ENCODE measurements at regions not wholly inside any gene's neighbourhood (a gene's known extent, or its start where the extent isn't known, plus 50 kb on each side); places are given as distances from the start of the nearest gene placed in this dataset.
"Not testable (repeated sequence)": the region's sequence is repeated elsewhere in the genome, so short reads cannot be mapped to it uniquely, and the experiment has no call there.

GRCh38 chr1:146731981-146732680 is 206.0 kb upstream of the NBPF12 start:
- POLR2A ChIA-PET; CTCF ChIA-PET; DNase-seq (ENCODE audit: extremely low spot score): not testable (repeated sequence)

DNA sequence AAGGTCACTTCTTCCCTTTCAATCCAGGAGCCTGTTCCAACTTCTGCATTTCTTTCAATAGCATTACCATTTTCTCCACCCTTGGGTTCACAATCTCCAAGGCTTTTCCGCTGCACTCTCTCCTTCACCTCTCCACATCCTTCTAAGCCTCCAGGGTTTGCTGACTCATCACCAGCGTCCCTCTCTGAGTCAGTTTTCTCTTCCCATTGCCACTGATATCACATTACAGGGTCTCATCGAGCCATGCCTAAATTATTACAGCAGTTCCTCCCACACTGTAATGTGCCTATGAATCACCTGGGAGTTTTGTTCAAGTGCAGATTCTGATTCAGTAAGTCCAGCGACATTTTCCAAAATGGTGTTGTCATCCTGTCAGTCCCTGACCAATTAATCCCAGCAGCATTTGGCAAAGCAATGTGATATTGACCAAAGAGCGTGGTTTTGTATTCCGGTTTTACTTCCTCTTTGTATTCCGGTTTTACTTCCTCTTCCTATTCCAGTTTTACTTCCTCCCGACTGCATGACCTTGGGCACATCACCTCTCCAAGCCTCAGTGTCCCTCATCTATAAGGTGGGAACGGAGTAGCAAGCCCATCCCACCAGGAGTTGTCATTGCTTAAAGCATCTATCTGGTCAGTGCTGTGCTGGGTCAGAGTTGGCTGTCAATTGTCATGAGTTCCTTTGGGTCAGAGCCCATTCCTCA is 208.3 kb upstream of the NBPF12 start:
- DNase-seq (ENCODE audit: extremely low spot score); CTCF ChIA-PET; POLR2A ChIA-PET: not testable (repeated sequence)

DNA sequence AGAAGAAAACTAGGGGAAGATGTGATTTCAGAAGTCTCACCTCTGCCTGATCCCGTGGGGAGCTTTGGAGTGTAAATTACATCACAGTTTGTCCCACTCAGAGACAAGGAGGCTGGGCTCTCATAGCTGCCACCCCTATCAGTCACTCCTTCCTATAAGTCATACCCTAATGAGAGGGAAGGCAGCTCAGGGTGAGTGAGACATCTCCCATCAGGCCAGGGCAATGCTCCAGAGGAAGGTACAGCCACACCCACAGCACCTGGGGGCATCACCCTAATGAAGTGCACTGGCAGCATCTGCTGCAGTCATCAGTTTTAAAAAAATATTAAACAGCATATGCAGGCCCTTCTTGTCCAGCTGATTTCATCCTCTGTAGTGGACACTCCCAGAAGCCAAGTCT is 223.1 kb upstream of the NBPF12 start:
- CTCF ChIA-PET; POLR2A ChIA-PET; DNase-seq (ENCODE audit: extremely low spot score): not testable (repeated sequence)

DNA sequence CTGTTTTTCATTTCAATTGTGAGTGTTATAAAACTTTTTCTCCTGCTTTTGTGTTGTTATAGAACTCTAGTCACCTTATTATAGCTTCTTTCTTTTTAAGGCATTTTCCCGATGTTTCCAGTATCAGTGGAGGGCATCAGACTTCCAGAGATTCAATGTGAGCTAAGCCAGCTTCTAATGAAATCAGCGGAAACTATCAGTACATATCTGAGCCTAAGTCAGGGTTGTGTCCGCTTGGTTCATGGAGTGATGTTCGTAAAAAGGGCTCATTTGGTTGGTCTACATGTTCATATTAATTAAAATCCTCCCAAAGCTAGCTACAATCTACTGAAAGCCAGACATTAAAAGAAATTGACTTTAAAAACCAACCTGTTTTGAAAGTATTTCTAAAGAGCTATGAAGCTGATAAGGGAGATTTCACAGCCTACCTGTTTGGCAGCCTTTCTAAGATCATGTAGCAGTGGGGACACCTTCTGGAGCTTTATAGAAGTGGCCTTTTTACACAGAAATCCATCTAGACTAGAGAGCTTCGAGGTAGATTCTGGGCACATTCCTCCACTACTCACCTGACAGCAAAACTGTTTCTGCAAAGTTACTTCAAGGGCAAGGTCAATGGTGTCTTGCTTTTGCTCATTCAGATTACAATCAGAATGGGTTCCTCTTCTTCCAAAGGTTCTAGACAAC is 227.1 kb upstream of the NBPF12 start:
- CTCF ChIA-PET; DNase-seq (ENCODE audit: extremely low spot score); POLR2A ChIA-PET: not testable (repeated sequence)

DNA sequence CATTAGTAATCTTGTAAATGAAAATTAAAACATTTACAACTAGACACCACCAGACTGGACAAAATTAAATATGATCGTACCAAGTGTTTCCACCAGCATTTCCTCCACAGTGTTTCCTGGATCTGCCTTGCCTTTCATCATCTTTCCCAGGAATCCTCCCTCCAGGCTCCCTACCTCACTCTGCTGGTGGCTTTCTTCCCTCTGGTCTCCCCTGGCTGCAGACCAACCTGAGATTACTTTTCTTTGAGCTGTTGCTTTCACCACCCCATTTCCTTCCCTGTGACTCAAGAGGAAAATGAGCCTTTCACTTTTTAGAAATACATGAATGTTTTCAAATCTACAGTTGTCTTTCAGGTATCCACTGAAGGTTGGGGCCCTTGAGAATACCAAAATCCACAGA is 228.8 kb upstream of the NBPF12 start:
- DNase-seq (ENCODE audit: extremely low spot score); POLR2A ChIA-PET; CTCF ChIA-PET: not testable (repeated sequence)

- DNase-seq (ENCODE audit: extremely low spot score); CTCF ChIA-PET; POLR2A ChIA-PET: not testable (repeated sequence)
These were observed 233.9 kb upstream of the NBPF12 start for GRCh38 chr1:146704162-146704724.

DNA sequence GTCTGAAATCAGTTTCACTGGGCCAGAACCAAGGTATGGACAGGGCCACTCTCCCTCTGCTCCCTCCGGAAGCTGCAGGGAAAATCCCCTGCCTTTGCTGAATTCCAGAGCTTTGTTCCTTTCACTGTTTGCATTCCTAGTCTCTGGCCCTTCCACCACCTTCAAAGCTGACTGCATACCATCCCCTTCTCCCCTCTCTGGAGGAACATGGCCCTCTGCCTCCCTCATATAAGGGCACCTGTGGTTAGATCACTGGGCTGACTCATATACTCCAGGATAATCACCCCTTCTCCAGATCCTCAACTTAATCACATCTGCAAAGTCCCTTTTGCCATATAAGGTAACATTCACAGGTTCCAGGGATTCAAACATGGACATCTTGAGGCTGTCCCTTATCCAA is 236.8 kb upstream of the NBPF12 start:
- DNase-seq (ENCODE audit: extremely low spot score); POLR2A ChIA-PET; CTCF ChIA-PET: not testable (repeated sequence)

DNA sequence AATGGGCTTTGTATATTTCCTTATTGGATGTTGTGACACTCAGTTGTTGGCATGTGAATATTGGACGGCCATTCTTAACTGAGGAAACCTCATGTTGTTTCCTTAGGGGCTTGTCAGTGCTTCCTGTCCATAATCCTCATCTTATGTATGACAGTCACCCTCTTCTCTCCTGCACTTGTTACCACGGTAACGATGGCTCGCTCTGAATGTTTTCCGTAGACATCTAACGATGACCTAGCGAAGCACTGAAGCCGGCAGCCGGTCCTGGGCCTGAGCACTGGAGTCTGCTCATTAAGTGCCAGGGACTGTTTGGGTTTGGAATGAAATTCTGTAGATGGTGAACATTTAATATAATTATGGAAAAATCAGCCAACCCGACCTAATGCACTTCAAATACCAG is 242.7 kb upstream of the NBPF12 start:
- DNase-seq (ENCODE audit: extremely low spot score); CTCF ChIA-PET; POLR2A ChIA-PET: not testable (repeated sequence)

GRCh38 chr1:146691798-146692197 is 246.3 kb upstream of the NBPF12 start:
- CTCF ChIA-PET; POLR2A ChIA-PET; DNase-seq (ENCODE audit: extremely low spot score): not testable (repeated sequence)

DNA sequence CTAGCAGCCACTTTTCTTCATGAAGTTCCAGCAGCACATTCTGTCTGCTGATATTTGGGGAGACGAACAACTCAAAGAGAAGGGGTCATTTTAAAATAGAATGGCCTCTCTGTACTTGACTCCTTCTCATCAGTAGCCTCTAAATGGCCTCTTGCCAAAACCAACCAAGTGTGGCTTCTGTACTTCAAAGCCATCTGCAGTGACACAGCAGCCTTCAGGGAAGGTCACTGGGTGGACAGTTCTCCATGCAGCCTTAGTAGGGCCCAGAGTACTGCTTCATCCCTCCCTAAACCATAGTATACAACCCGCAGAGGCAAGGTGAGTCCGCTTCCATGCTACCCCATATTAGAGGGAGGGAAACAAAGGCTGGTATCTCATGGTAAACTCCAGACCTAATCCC is 249.2 kb upstream of the NBPF12 start:
- POLR2A ChIA-PET; DNase-seq (ENCODE audit: extremely low spot score): not testable (repeated sequence)

GRCh38 chr1:146686777-146687366 is 251.3 kb upstream of the NBPF12 start:
- DNase-seq (ENCODE audit: extremely low spot score); POLR2A ChIA-PET; CTCF ChIA-PET: not testable (repeated sequence)

More for the DNA sequence above, 249.2 kb upstream of the NBPF12 start:
- CTCF ChIA-PET, result not testable (repeated sequence)

GRCh38 chr1:146683126-146683429 is 255.0 kb upstream of the NBPF12 start:
- CTCF ChIA-PET; POLR2A ChIA-PET; DNase-seq (ENCODE audit: extremely low spot score): not testable (repeated sequence)

DNA sequence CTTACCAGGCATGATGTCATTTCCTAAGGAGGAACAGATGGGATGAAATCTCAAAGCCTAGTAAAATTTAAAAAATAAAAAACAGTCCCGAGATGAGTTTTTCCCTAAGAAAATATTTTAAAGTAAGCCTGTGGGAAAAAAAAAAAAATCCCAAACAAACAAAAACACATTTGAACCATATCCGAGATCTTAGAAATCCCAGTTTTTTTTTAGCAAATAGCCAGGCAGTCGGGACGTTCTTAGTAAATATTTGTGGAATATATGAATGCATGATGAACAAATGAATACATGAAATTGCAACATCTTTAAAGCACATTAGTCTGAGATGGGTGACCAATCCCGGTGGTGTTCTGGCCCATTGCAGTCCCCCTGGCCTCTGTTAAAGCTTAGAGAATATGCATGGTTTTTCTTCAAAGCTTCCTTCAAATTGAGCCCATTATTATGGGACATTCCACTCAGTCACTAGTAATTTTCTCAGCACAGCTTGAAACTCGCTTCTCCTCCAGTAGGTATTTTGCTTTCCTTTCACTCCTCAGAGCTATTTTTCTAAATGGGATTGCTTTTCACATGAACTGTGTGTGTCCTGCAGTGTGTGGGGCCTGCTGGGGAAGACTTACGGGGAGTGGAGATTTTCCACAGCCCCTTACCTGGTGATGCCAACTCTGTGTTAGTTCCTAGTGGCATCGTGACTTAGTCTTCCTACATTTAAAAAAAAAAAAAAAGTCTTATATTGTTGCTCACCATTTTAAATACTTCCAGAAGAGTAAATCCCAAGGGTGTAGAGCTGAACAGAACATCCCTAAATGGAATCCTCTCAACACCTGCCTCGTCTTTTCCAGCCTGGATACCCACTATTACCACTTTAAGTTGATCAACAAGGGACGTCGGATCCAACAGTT is 255.6 kb upstream of the NBPF12 start:
- DNase-seq (ENCODE audit: extremely low spot score); POLR2A ChIA-PET; CTCF ChIA-PET: not testable (repeated sequence)

DNA sequence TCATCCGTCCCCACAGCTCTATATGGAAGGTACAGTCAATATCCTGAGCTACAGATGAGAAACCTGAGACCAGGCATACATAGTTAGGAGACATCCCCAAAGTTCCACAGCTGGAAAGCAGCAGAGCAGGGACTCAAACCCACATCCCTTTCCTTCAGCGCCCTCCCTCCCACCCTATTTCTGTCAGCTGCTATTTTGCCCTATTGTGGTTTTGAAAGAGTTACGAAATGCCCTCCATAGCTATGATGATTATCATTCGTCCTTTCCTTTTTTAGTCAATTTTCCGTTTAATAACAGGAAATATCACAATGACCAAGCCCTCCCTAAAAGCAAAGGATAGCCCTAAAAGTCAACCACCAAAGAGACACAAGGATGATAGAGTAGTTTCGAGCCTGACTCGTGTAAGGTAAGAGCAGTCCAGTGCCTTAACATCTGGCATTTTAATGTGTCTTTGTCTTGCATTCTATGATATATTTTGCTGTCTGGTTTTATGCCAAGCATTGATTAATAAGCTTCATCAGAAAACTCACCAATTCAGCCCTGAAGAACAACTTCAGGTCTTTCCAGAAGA is 264.3 kb upstream of the NBPF12 start:
- POLR2A ChIA-PET; DNase-seq (ENCODE audit: extremely low spot score); CTCF ChIA-PET: not testable (repeated sequence)

DNA sequence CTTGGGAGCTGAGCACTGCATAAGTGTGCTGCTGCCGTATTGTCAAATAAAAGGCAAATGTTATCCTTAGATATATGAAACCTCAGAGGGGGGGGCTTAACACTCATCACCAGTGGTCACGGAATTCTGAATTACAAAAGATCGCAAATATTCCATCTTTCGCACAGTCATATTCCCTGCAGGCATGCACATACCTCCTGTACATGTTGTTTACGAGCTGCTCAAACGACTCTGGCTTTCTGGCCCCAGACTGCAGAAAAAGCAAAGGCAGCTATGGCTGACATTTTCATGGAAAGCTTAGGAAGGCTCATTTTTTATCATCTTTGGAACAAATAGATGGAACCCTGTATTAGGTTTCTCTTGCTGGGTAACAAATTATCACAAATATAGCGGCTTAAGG is 265.5 kb upstream of the NBPF12 start:
- CTCF ChIA-PET; DNase-seq (ENCODE audit: extremely low spot score); POLR2A ChIA-PET: not testable (repeated sequence)

GRCh38 chr1:146671588-146671987 is 266.5 kb upstream of the NBPF12 start:
- CTCF ChIA-PET; POLR2A ChIA-PET; DNase-seq (ENCODE audit: extremely low spot score): not testable (repeated sequence)

DNA sequence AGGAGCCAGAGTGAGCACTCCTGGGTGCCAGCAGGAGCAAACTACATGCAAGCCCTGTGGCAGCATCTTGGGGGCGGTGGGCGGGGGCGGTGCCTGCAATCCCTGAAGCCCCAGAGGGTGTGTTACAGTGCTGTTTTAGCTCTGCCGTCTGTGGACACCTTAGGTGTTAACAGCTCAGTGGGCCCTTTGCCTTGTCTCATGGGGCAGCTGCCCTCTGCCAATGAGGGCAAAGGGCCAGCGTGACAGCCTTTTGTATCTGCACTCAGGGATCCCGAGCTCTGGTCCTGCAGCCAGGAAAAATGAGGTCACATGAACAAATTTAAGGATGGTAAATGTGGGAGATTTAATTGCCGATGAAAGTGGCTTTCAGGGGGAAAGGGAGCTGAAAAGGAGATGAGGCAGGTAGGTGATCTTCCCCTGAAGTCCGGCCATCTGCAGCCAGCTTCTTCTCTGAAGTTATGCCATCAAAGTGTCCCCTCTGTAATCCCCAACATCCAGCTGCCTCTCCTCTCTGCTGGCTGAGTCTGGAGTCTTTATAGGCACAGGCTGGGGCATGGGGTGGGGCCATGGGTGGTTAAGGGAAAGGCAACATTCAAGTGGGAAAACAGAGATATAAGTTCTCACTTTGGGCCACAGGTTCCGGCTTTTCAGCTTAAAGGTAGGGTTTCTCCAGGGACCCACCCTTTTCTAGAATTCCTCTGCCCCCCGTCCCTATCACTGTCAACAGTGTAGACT is 267.1 kb upstream of the NBPF12 start:
- DNase-seq (ENCODE audit: extremely low spot score); CTCF ChIA-PET; POLR2A ChIA-PET: not testable (repeated sequence)
